Uterus (tissue), 3 donors: ENCODE measurements at regions not wholly inside any gene's neighbourhood (a gene's known extent, or its start where the extent isn't known, plus 50 kb on each side); places are given as distances from the start of the nearest gene placed in this dataset.

ENCODE experiments used
- DNase-seq, 2 donors: peaks; one replicate each; pipeline ENCODE4 v3.0.0-alpha.2; 2019 to 2020
- H3K27ac ChIP-seq, 2 donors: fragments of 200-600 bp; sonication (generic); 1 replicate in 1 of 2; 2 replicates in 1 of 2; pipeline ENCODE4 v1.5.1; 2016 to 2018
- H3K27me3 ChIP-seq, 2 donors: fragments of 200-600 bp; sonication (generic); one replicate each; pipeline ENCODE4 v1.5.1; 2018 to 2019; ENCODE audit warnings: control low read depth in 1 of 2
- H3K36me3 ChIP-seq, 2 donors: fragments of 200-600 bp; sonication (generic); one replicate each; pipeline ENCODE4 v1.5.1; 2019; ENCODE audit warnings: control low read depth in 1 of 2
- H3K4me1 ChIP-seq, 2 donors: fragments of 200-600 bp; sonication (generic); one replicate each; pipeline ENCODE4 v1.5.1; 2018 to 2019; ENCODE audit warnings: control low read depth in 1 of 2
- H3K4me3 ChIP-seq, 2 donors: fragments of 200-600 bp; sonication (generic); 1 replicate in 1 of 2; 2 replicates in 1 of 2; pipeline ENCODE4 v1.5.1; 2018 to 2019; ENCODE audit warnings: mild to moderate bottlenecking in 1 of 2
- H3K9me3 ChIP-seq, 2 donors: fragments of 200-600 bp; sonication (generic); one replicate each; pipeline ENCODE4 v1.5.1; 2019; ENCODE audit warnings: control low read depth in 1 of 2
- POLR2A ChIP-seq, 2 donors: fragments of 450-650 bp; IDR thresholded peaks; one replicate each; pipeline ENCODE4 v1.6.1; 2016; ENCODE audit warnings: antibody characterized with exemption in 2 of 2, mild to moderate bottlenecking in 1 of 2, moderate library complexity in 1 of 2
- intact Hi-C: fragments of 100-400 bp; cut with DNase I; formaldehyde crosslinking; loops from one replicate; pipeline ENCODE4 v1.15.1; 2023; ENCODE audit warnings: low total_unique reads
- TF ChIP-seq, protein P1 (sequence below), 4 experiments: fragments of 200-600 bp in 2 of 4; fragments of 450-650 bp in 2 of 4; sonication (generic) in 2 of 4; IDR thresholded peaks; one replicate each; pipeline ENCODE4 v1.5.1; 2016 to 2019; ENCODE audit warnings: antibody characterized with exemption in 4 of 4, mild to moderate bottlenecking in 2 of 4, moderate library complexity in 1 of 4
- donor health status: DM: yes; HTN: yes; CAD: no.

DNA sequence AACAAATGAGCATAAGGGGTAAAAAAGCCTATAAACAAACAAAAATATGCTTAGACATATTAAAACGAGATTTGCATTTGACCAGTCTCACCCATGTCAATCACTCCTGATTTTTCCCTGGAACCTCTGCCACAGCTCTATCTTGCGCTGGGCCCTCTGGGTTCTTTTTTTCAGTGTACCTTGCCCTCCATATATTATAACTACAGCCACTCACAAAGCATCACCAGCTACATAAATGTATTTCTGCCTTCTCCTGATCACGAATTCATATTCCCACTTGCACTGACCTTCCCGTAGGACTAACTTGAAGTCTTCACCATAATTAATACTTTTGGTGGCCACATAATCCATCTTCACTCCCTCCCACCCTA lies 395.6 kb upstream of the ROBO2 start:
- no peaks in the 10 kb centered on the region for H3K9me3 ChIP-seq
- intact Hi-C loops, result no loop called here
- TF ChIP-seq POLR2A (IDR thresholded peaks at IDR 0.05), result no peak
- TF ChIP-seq, protein P1, sequence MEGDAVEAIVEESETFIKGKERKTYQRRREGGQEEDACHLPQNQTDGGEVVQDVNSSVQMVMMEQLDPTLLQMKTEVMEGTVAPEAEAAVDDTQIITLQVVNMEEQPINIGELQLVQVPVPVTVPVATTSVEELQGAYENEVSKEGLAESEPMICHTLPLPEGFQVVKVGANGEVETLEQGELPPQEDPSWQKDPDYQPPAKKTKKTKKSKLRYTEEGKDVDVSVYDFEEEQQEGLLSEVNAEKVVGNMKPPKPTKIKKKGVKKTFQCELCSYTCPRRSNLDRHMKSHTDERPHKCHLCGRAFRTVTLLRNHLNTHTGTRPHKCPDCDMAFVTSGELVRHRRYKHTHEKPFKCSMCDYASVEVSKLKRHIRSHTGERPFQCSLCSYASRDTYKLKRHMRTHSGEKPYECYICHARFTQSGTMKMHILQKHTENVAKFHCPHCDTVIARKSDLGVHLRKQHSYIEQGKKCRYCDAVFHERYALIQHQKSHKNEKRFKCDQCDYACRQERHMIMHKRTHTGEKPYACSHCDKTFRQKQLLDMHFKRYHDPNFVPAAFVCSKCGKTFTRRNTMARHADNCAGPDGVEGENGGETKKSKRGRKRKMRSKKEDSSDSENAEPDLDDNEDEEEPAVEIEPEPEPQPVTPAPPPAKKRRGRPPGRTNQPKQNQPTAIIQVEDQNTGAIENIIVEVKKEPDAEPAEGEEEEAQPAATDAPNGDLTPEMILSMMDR (IDR thresholded peaks at IDR 0.05), result no peak
- H3K4me3 ChIP-seq, result no peak overlapping the region
- H3K36me3 ChIP-seq, result no peaks in the 10 kb centered on the region
- H3K4me1 ChIP-seq, result no peaks in the 10 kb centered on the region
- DNase-seq, result no peak
- no peaks in the 10 kb centered on the region for H3K27me3 ChIP-seq
- no peak overlapping the region for H3K27ac ChIP-seq

DNA sequence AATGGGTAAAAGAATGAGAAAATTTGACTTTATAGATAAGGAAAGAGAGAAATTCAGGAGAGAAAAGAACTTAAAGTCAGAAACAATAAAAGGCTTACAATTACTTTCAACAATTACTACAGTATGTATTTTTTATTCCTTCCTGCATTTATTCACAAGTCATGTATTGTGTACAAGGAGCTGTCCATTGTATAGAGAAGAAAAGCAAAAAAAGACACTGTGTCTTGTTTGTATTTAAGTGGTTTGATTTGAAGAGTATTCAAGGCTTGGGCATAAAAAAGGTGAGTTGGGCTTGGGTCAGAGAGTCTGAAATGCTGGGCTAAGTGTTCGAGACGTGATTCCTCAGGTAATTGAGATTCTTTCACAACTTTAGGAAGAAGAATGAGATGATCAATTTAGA lies 394.2 kb upstream of the ROBO2 start:
- no peak for DNase-seq
- no peaks in the 10 kb centered on the region for H3K36me3 ChIP-seq
- TF ChIP-seq, protein P1 (IDR thresholded peaks at IDR 0.05), result no peak
- TF ChIP-seq POLR2A (IDR thresholded peaks at IDR 0.05), result no peak
- H3K27me3 ChIP-seq, result no peaks in the 10 kb centered on the region
- H3K4me3 ChIP-seq, result no peak overlapping the region
- no peak overlapping the region for H3K27ac ChIP-seq
- H3K9me3 ChIP-seq, result no peaks in the 10 kb centered on the region
- intact Hi-C loops, result no loop called here
- H3K4me1 ChIP-seq, result no peaks in the 10 kb centered on the region

DNA sequence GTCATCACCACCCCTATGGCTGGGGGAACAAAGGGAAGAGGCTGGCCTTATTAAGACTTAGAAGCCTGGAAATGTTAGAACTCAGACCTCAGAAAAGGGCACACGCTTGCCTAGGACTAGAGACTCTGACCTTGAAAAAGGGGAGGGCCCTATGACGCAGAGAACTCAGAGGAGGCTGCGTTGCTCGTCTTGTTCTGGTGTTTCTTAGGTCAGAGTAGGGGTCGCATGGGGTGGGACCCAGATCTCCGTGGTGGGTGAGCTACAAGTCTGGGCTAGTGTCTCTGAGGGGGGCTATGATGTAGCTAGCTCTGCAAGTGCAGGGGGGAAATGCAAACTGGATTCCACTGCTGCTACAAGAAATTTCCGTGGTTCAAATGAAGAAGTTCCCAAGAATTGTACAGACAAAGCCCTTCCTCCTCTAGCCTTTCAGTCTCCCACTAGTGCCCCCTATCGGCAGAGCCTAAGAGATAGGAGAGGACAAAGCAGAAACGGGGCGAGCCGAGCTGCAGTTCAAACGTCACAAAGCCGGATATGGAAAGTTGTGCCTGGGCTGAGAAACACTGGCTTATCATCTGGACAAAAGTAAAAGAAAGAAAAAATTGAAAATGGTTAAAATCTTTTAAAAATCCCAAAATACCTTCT lies 392.9 kb upstream of the ROBO2 start:
- Histone ChIP-seq H3K27ac (no peak overlapping the region), H3K4me1 (no peaks in the 10 kb centered on the region), H3K36me3 (no peaks in the 10 kb centered on the region), H3K9me3 (no peaks in the 10 kb centered on the region), H3K27me3 (no peaks in the 10 kb centered on the region), H3K4me3 (no peak overlapping the region)
- intact Hi-C loops, result no loop called here
- DNase-seq, result no peak
- TF ChIP-seq, protein P1 (IDR thresholded peaks at IDR 0.05), result no peak
- TF ChIP-seq POLR2A (IDR thresholded peaks at IDR 0.05), result no peak

GRCh38 chr3:76651784-76652183 lies 388.1 kb upstream of the ROBO2 start:
- Histone ChIP-seq H3K27ac (no peak overlapping the region), H3K27me3 (no peaks in the 10 kb centered on the region), H3K9me3 (no peaks in the 10 kb centered on the region), H3K4me1 (no peaks in the 10 kb centered on the region), H3K4me3 (no peak overlapping the region), H3K36me3 (no peaks in the 10 kb centered on the region)
- intact Hi-C loops, result no loop called here
- no peak for DNase-seq
- no peak for TF ChIP-seq POLR2A (IDR thresholded peaks at IDR 0.05)

DNA sequence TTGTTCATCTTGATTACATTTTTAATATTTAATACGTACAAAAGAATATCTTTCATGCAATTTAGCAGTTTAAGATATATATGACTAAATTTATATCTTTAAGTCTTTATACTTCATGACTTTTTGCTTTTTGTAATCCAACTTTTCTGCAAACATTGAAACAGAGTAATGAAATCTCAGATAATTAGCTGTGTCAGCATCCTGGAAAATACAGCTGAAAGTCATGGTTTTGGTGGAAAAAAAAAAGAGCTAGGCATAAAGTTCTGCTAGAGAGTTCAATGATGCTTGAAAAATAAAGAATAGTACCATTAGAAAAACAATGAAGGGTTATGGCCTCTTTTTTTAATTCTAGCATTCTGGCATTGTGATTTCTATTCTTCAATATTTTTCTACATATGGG lies 387.4 kb upstream of the ROBO2 start:
- no peak for DNase-seq
- intact Hi-C loops, result no loop called here
- H3K4me3 ChIP-seq, result no peak overlapping the region
- no peak overlapping the region for H3K27ac ChIP-seq
- no peaks in the 10 kb centered on the region for H3K27me3 ChIP-seq
- no peaks in the 10 kb centered on the region for H3K9me3 ChIP-seq
- TF ChIP-seq, protein P1 (IDR thresholded peaks at IDR 0.05), result no peak
- no peak for TF ChIP-seq POLR2A (IDR thresholded peaks at IDR 0.05)
- H3K4me1 ChIP-seq, result no peaks in the 10 kb centered on the region
- H3K36me3 ChIP-seq, result no peaks in the 10 kb centered on the region
